ENCODE measurements at regions not wholly inside any gene's neighbourhood (a gene's known extent, or its start where the extent isn't known, plus 50 kb on each side); places are given as distances from the start of the nearest gene placed in this dataset.

- H2AFZ ChIP-seq (ENCODE audit: low read depth, low read length, severe bottlenecking), result no peak overlapping the region
Observed at GRCh38 chr3:99172736-99173657, 271.5 kb upstream of the DCBLD2 start.

GRCh38 chr3:99171800-99172199 is 270.3 kb upstream of the DCBLD2 start:
- no peak overlapping the region for H3K4me3 ChIP-seq (ENCODE audit: insufficient read depth, low read length, poor library complexity, severe bottlenecking)
- TF ChIP-seq EZH2phosphoT487 (conservative IDR thresholded peaks at IDR 0.05; ENCODE audit: low read length) (no peak), CTCF (IDR thresholded peaks at IDR 0.05; ENCODE audit: insufficient read depth, low read length, poor library complexity, severe bottlenecking) (no peak)
- no peaks in the 10 kb centered on the region for H3K27me3 ChIP-seq (ENCODE audit: low read length)
- no peaks in the 10 kb centered on the region for H4K20me1 ChIP-seq (ENCODE audit: low read depth, low read length)
- no peak overlapping the region for H2AFZ ChIP-seq (ENCODE audit: low read depth, low read length, severe bottlenecking)
- H3K79me2 ChIP-seq (ENCODE audit: insufficient read depth, low read length), result no peaks in the 10 kb centered on the region
- no peaks in the 10 kb centered on the region for H3K36me3 ChIP-seq (ENCODE audit: low read length)
- H3F3A ChIP-seq (ENCODE audit: insufficient read depth), result no peaks in the 10 kb centered on the region
- no peaks in the 10 kb centered on the region for H3K9me3 ChIP-seq (ENCODE audit: insufficient read depth, low read length)
- no peak overlapping the region for H3K9ac ChIP-seq (ENCODE audit: low read length)
- H3K9me2 ChIP-seq (replicated peaks; ENCODE audit: insufficient read depth, low read length), result no peaks in the 10 kb centered on the region
- no peak overlapping the region for H3K4me2 ChIP-seq (ENCODE audit: low read depth, low read length, poor library complexity, severe bottlenecking)
- H3K27ac ChIP-seq (ENCODE audit: low read depth, low read length), result no peak overlapping the region

More at GRCh38 chr3:99172736-99173657, 271.5 kb upstream of the DCBLD2 start:
- Histone ChIP-seq H3K9me2 (replicated peaks; ENCODE audit: insufficient read depth, low read length) (no peaks in the 10 kb centered on the region), H3K4me3 (ENCODE audit: insufficient read depth, low read length, poor library complexity, severe bottlenecking) (no peak overlapping the region), H3K27ac (ENCODE audit: low read depth, low read length) (no peak overlapping the region), H3K4me2 (ENCODE audit: low read depth, low read length, poor library complexity, severe bottlenecking) (no peak overlapping the region), H3F3A (ENCODE audit: insufficient read depth) (no peaks in the 10 kb centered on the region), H3K27me3 (ENCODE audit: low read length) (no peaks in the 10 kb centered on the region), H3K9ac (ENCODE audit: low read length) (no peak overlapping the region), H4K20me1 (ENCODE audit: low read depth, low read length) (no peaks in the 10 kb centered on the region), H3K79me2 (ENCODE audit: insufficient read depth, low read length) (no peaks in the 10 kb centered on the region), H3K36me3 (ENCODE audit: low read length) (no peaks in the 10 kb centered on the region), H3K9me3 (ENCODE audit: insufficient read depth, low read length) (no peaks in the 10 kb centered on the region)
- TF ChIP-seq CTCF (IDR thresholded peaks at IDR 0.05; ENCODE audit: insufficient read depth, low read length, poor library complexity, severe bottlenecking) (peak; percentile 66), EZH2phosphoT487 (conservative IDR thresholded peaks at IDR 0.05; ENCODE audit: low read length) (no peak)

GRCh38 chr3:99170867-99171517 is 269.5 kb upstream of the DCBLD2 start:
- Histone ChIP-seq H3K4me3 (ENCODE audit: insufficient read depth, low read length, poor library complexity, severe bottlenecking) (no peak overlapping the region), H3K36me3 (ENCODE audit: low read length) (no peaks in the 10 kb centered on the region), H4K20me1 (ENCODE audit: low read depth, low read length) (no peaks in the 10 kb centered on the region), H2AFZ (ENCODE audit: low read depth, low read length, severe bottlenecking) (no peak overlapping the region), H3F3A (ENCODE audit: insufficient read depth) (no peaks in the 10 kb centered on the region), H3K27ac (ENCODE audit: low read depth, low read length) (no peak overlapping the region), H3K27me3 (ENCODE audit: low read length) (no peaks in the 10 kb centered on the region), H3K9me3 (ENCODE audit: insufficient read depth, low read length) (no peaks in the 10 kb centered on the region), H3K4me2 (ENCODE audit: low read depth, low read length, poor library complexity, severe bottlenecking) (no peak overlapping the region), H3K9me2 (replicated peaks; ENCODE audit: insufficient read depth, low read length) (no peaks in the 10 kb centered on the region), H3K9ac (ENCODE audit: low read length) (no peak overlapping the region), H3K79me2 (ENCODE audit: insufficient read depth, low read length) (no peaks in the 10 kb centered on the region)
- TF ChIP-seq EZH2phosphoT487 (conservative IDR thresholded peaks at IDR 0.05; ENCODE audit: low read length), result no peak
- TF ChIP-seq CTCF (IDR thresholded peaks at IDR 0.05; ENCODE audit: insufficient read depth, low read length, poor library complexity, severe bottlenecking), result no peak

Data from SU-DHL-6 (cell line).